ENCODE measurements at regions not wholly inside any gene's neighbourhood (a gene's known extent, or its start where the extent isn't known, plus 50 kb on each side); places are given as distances from the start of the nearest gene placed in this dataset.

GRCh38 chr1:88168126-88168525, 515.9 kb upstream of the PKN2 start:
- no peak for DNase-seq (ENCODE audit: low read depth in 1 of 2, low spot score in 1 of 2)
- in situ Hi-C loops (cut with HindIII; ENCODE audit: low pct_unique_long_range_greater_than_20kb, low sequenced_read_pairs), result no loop called here
- no peak for TF ChIP-seq JUND (IDR thresholded peaks at IDR 0.05; ENCODE audit: low read depth)

GRCh38 chr1:88169139-88169538, 514.9 kb upstream of the PKN2 start:
- TF ChIP-seq JUND (IDR thresholded peaks at IDR 0.05; ENCODE audit: low read depth), result no peak
- DNase-seq (ENCODE audit: low read depth in 1 of 2, low spot score in 1 of 2), result no peak
- in situ Hi-C loops (cut with HindIII; ENCODE audit: low pct_unique_long_range_greater_than_20kb, low sequenced_read_pairs), result no loop called here

DNA sequence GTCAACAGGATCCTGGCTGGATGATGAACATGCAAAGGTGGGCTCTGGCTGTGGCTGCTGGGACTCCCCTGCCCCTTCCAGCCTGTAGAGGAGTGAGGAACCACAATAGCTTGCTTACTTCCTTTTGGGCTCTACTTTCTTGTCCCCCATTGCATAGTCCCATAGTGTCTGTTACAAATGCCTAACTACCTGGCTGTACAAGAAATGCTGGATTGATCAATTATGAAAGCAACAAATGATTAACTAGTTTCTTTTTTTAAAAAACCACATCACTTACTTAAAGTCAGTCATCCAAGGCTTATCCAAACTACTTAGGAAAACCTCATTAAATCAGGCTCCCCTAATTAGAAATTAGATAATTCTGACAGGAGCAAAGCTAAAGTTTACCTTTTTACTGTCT, 514.1 kb upstream of the PKN2 start:
- in situ Hi-C loops (cut with HindIII; ENCODE audit: low pct_unique_long_range_greater_than_20kb, low sequenced_read_pairs), result no loop called here
- no peak for TF ChIP-seq JUND (IDR thresholded peaks at IDR 0.05; ENCODE audit: low read depth)
- no peak for DNase-seq (ENCODE audit: low read depth in 1 of 2, low spot score in 1 of 2)

DNA sequence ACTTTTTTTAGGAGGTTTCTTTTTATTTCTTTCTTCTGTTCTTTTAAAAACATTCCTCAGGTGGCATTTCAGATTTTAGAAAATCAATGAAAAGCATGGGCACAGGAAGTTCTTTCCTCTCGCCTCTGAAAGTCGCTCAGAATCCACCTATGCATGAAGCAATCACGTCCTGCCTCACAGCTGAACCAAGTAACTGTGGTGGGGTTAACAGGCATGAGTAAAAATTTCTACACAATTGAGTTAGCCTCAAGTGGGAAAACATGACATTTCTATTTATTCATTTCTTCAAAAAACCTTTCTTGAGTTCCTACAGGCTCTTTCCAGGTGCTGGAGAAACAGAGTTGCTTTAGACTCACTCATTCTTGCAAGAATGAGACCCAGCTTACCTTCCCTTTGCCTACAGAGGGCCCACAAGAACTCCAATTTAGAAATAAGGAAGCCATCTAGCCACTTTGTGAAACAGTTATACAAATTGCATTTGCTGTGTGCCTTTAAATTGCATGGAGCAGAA, 508.9 kb upstream of the PKN2 start:
- TF ChIP-seq JUND (IDR thresholded peaks at IDR 0.05; ENCODE audit: low read depth), result no peak
- DNase-seq (ENCODE audit: low read depth in 1 of 2, low spot score in 1 of 2), result peak in 1 of 2 experiments; percentile 3
- in situ Hi-C loops (cut with HindIII; ENCODE audit: low pct_unique_long_range_greater_than_20kb, low sequenced_read_pairs), result no loop called here

GRCh38 chr1:88175631-88176226, 508.3 kb upstream of the PKN2 start:
- in situ Hi-C loops (cut with HindIII; ENCODE audit: low pct_unique_long_range_greater_than_20kb, low sequenced_read_pairs), result no loop called here
- TF ChIP-seq JUND (IDR thresholded peaks at IDR 0.05; ENCODE audit: low read depth), result no peak

DNA sequence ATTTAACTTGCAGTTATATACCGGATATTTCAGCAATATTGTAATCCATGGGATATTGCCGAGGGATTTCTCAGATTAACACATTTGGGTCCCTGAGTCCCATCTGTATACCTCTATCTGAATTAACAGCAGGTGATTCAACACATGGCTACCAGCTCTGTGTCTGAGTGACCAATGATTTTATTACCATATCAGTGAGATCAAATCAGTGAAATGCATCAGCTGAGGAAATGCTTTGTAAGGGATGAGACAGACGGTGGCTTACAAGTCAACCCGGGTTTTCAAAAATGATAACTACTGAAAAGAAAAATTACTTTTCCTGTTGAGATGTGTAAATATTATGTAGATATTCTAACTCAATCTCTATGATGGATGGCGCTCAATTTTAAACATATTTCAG, 504.1 kb upstream of the PKN2 start:
- DNase-seq (ENCODE audit: low read depth in 1 of 2, low spot score in 1 of 2), result no peak
- no peak for TF ChIP-seq JUND (IDR thresholded peaks at IDR 0.05; ENCODE audit: low read depth)
- in situ Hi-C loops (cut with HindIII; ENCODE audit: low pct_unique_long_range_greater_than_20kb, low sequenced_read_pairs), result no loop called here

More at GRCh38 chr1:88175631-88176226, 508.3 kb upstream of the PKN2 start:
- DNase-seq (ENCODE audit: low read depth in 1 of 2, low spot score in 1 of 2), result no peak

DNA sequence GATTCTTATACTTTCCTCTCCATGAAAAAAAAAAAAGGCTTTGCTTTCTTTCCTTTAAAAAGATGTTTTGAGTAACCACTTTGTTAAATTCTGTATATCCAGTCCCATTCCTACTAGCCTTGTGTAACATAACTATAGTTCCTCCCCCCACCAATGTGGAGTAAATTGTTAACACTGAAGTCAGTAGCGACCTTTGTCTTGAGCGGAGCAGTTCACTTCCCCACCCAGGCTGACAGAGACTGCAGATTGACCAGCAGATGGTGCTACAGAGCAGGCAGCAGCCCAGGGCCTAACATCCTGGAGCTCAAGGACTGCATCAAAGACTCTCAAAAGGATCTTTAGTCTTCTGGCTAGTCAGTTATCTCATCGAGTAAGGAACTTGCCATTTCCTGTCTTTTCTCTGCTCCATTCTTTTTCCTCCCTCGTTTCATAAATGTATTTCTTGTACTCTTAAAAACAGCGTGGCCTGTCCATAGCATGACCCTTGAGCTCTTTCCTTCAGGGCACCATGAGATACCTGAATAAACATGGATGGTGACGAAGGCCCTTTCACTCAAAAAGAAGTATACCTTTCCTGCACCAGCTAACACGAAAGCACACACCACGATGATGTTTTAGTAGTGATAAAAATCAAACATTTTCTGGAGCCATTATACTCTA, 503.5 kb upstream of the PKN2 start:
- in situ Hi-C loops (cut with HindIII; ENCODE audit: low pct_unique_long_range_greater_than_20kb, low sequenced_read_pairs), result no loop called here
- no peak for TF ChIP-seq JUND (IDR thresholded peaks at IDR 0.05; ENCODE audit: low read depth)
- DNase-seq (ENCODE audit: low read depth in 1 of 2, low spot score in 1 of 2), result peak in 1 of 2 experiments; percentile 76

DNA sequence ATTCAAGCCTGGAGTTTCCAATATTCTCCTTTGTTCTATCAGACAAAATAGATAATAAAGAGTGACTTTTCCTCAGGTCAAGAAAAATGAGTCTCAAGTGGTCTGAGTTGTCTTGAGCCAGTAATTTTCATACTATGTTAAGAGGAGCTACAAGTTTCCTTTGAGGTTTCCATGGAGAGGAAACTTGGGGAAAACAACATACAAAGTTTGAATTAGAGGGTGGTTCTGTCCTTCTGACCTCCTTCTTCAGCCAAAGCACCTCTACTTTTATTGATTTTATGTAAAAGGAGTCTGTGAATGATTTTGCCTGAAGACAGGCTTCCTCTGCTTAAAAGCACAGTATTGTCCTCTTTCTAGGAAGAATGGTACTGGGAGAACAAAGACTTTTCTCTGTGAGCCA, 497.2 kb upstream of the PKN2 start:
- no peak for DNase-seq (ENCODE audit: low read depth in 1 of 2, low spot score in 1 of 2)
- no peak for TF ChIP-seq JUND (IDR thresholded peaks at IDR 0.05; ENCODE audit: low read depth)
- in situ Hi-C loops (cut with HindIII; ENCODE audit: low pct_unique_long_range_greater_than_20kb, low sequenced_read_pairs), result no loop called here

DNA sequence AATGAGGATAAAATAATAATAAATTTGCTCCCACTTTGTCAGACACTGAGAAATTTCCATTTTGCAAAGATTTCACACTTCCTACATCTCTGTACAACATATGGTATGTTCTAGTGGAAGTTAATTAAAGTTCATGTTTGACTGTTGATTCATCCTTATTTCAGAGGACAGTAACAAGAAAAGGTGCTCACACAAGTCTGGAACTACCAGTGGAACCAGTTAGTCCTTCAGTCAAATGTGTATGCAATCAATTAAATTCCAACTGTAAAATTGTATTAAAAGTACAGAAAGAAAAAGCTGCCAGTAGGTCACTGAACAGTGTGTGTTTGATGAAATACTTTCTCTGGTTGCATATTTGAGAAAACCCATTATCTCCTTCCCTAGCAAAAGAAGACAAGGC, 496.0 kb upstream of the PKN2 start:
- TF ChIP-seq JUND (IDR thresholded peaks at IDR 0.05; ENCODE audit: low read depth), result no peak
- in situ Hi-C loops (cut with HindIII; ENCODE audit: low pct_unique_long_range_greater_than_20kb, low sequenced_read_pairs), result no loop called here
- DNase-seq (ENCODE audit: low read depth in 1 of 2, low spot score in 1 of 2), result peak in 1 of 2 experiments; percentile 35

DNA sequence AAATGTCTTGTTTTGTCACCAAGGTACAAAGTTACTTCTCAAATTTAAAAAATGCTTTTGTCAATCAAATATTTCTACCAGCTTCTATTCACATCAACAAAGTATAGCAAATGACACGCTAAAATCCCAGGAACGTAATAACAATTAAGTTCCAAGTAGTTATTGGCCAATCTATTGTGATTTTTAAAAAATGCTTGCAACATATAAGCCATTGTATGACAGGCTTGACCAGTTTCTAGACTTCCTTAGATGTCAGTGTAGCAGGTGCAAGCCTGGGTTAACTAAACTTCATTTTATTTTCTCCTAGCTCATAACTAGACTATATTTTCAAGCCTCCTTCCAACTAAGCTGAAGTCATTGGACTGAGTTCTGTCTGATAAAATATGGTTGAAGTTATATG, 494.5 kb upstream of the PKN2 start:
- TF ChIP-seq JUND (IDR thresholded peaks at IDR 0.05; ENCODE audit: low read depth), result no peak
- in situ Hi-C loops (cut with HindIII; ENCODE audit: low pct_unique_long_range_greater_than_20kb, low sequenced_read_pairs), result no loop called here
- peak in 1 of 2 experiments; percentile 17 for DNase-seq (ENCODE audit: low read depth in 1 of 2, low spot score in 1 of 2)

DNA sequence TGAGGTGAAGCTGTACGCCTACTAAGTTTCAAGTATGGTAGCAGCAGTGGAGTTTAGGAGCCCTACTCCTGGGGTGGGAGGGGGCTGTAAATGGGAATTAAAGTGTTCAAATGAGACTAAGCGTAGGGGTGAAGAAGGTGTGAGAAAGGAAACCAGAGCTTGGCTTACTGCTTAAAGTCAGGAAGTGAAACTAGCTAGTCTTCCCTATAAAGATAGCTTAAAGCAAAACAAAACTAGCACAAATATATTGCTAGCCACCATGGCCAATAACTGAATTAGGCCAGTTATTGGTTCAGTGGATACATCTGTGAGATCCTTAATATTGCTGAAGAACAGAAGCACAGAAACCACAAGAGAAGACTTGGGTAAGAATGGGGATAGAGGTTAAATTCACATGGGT, 492.2 kb upstream of the PKN2 start:
- in situ Hi-C loops (cut with HindIII; ENCODE audit: low pct_unique_long_range_greater_than_20kb, low sequenced_read_pairs), result no loop called here
- no peak for DNase-seq (ENCODE audit: low read depth in 1 of 2, low spot score in 1 of 2)
- no peak for TF ChIP-seq JUND (IDR thresholded peaks at IDR 0.05; ENCODE audit: low read depth)

- in situ Hi-C loops (cut with HindIII; ENCODE audit: low pct_unique_long_range_greater_than_20kb, low sequenced_read_pairs), result no loop called here
- no peak for DNase-seq (ENCODE audit: low read depth in 1 of 2, low spot score in 1 of 2)
- no peak for TF ChIP-seq JUND (IDR thresholded peaks at IDR 0.05; ENCODE audit: low read depth)
Measured at GRCh38 chr1:88194542-88194941, 489.5 kb upstream of the PKN2 start.

DNA sequence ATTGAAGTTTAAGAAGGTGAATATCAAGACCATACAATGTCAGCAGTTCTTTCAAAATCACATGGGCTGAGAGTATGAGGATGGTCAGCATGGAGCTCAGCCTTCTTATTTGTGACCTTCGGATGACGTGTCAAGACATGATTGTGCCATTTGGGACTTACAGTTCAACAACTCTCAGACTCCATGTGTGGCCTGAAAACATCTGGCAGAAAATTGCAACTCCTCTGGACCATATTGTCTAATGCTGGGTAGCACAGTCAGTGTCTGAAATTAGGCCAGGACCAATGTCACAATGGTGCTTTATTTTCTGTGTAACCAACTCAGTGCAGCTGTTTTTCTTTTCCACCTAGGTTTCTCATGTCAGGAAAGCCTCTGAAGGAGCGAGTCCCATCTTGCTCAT, 483.5 kb upstream of the PKN2 start:
- TF ChIP-seq JUND (IDR thresholded peaks at IDR 0.05; ENCODE audit: low read depth), result no peak
- DNase-seq (ENCODE audit: low read depth in 1 of 2, low spot score in 1 of 2), result no peak
- in situ Hi-C loops (cut with HindIII; ENCODE audit: low pct_unique_long_range_greater_than_20kb, low sequenced_read_pairs), result no loop called here

Data from T47D (cell line).